Stimulated activated CD8-positive, alpha-beta memory T cell treated with anti-CD3 and anti-CD28 coated beads, Interleukin-15, amount 100 ng/mL, for 1 hour (primary cell): ENCODE measurements at regions not wholly inside any gene's neighbourhood (a gene's known extent, or its start where the extent isn't known, plus 50 kb on each side); places are given as distances from the start of the nearest gene placed in this dataset.

ENCODE experiments used
- DNase-seq: peaks from one replicate; pipeline ENCODE4 v3.0.0-alpha.2; 2020; ENCODE audit warnings: low read depth

GRCh38 chr5:112626715-112627114 is 111.0 kb upstream of the APC start:
- no peak for DNase-seq

- DNase-seq: no peak
These were observed 109.3 kb upstream of the APC start for GRCh38 chr5:112628214-112628980.

DNA sequence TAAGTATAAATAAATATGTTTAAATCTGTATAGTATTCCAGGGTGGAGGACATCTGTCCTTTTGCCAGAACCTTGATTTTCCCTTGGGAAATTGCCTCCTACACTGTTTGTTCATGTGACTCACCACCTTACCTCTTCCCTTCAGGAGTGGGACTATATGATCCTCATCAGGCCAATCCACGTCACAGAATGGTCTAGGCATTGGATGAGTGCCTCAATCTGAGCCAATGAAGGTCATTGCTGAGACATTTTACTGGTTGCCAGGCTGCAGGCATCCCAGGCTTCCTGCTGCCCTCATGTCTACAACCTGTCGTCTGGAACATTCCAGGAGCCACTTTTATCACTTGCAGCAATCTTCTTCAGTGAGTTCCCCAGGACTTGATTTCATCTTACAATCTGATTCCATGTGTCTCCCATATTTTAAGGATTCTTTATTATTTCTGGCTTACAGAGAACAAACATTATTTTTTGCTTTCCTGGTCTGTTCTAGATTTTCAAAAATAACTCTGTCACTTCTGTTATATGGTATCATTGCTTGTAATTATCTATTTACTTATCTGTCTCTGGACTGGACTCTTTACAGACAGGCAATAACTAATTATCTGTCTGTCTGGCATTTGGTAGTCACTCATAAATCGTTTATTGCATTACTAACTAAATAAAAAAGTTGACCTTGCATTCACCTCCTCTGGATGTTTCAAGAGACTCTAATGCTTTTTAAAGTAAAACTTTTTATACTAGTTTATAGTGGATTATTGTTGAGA is 107.3 kb upstream of the APC start:
- DNase-seq: no peak

GRCh38 chr5:112634166-112634565 is 103.5 kb upstream of the APC start:
- no peak for DNase-seq

DNA sequence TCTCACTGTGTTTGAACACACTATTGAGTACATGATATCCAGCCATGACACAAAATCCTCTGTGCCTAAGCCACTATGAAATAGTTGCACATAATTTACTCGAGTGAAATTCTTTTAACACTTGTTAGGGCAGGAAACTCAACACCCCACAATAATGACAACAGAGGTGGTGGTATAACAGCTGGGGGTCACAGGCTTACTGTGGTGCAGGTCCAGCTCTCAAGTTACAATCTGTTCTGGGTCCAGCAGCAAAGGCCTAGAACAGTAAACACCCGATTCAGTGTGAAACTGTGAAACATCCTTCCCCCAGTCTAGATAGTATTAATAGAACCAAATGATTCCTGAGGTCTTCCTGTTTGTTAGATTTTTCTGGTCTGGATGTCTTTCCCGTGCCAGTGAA is 102.9 kb upstream of the APC start:
- no peak for DNase-seq

GRCh38 chr5:112635276-112635675 is 102.4 kb upstream of the APC start:
- DNase-seq: no peak

- no peak for DNase-seq
These were observed 101.6 kb upstream of the APC start for GRCh38 chr5:112635771-112636731.

DNA sequence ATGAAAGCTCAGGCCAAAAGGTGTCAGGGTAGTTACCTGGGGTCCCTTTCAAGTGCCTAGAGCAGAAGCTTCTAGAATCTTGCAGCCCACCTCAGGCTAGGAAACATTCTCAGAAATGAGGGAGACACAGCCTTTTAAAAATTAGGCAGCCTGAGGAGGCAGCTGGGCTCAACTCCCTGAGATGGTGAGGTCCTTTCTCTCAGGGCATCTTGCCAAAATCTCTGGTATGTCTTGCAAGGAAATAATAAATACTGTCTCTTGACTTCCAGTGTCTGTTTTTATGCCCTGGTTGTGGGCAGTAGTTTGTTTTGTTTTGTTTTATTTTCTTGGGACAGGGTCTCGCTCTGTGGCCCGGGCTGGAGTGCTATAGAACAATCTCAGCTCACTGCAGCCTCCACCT is 100.9 kb upstream of the APC start:
- no peak for DNase-seq

DNA sequence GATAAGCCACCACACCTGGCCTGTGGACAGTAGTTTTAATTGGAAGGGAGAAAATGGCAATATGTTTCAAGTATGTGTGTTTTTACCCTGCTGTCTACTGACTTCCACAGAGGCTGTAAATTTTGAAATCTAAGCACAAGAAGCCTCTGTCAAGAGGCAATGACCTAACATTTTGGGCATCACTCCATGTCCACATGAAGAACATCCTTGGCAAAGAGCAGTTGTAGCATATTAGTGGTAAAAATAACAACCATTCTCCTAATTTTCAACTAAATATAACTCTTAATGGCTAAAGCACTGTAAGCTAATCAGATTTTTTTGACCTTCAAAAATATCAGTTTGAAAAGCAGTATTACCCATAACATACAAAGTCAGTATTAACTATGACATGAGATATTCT is 100.3 kb upstream of the APC start:
- DNase-seq: no peak

GRCh38 chr5:112640546-112640945 is 97.1 kb upstream of the APC start:
- DNase-seq: no peak

- no peak for DNase-seq
These were observed 96.1 kb upstream of the APC start for GRCh38 chr5:112641515-112642110.

DNA sequence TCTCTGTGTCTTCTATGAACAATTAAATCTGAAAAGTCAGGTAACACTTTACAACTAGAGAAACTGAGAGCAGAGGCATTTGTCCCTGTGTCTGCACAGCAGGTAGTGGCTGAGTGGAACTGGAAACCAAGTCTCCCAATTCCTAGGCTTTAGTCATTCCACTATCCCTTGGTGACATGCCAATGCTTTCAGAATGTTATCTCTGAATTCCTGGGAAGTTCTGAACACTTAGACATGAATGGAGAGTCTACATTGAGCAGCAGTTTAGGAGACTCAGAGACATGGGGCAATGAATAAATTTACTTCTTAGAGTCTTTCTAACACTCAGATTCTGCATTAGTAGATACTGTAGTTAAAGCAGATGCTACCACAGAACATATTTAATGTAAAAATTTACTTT is 94.8 kb upstream of the APC start:
- DNase-seq: no peak

- no peak for DNase-seq
These were observed 94.2 kb upstream of the APC start for GRCh38 chr5:112643339-112643971.

DNA sequence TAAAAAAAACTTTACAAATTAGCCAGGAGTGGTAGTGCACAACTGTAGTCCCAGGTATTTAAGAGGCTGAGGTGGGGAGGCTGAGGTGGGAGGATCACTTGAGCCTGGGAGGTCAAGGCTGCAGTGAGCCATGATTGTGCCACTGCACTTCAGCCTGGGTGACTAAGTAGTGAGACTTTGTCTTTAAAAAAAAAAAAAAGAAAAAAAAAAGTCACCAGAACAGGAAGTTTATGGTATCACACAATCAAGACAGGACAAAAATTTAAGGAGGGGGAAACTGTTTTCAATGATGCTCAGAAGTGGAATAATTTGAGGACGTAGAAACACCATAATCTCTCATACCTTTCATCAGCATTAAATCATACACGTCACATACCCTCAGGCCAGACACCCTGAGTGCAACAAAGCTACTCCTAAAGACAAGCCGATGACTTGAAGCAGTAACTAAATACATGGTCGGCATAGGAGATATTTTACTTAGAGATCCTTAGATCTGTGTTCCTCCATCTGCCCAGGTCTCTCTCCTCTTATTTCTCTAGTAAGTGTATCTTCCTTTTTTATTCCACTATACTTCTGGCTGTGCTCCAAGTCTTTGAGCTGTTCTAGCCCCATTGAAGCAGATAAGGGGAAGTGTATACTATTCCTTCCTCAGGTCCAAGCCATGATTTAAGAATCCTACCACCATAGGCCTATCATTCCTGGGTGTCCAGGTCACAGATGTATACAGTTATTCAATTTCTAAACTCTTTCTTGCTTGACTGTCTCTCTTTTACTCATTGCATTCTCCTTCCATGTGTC is 91.3 kb upstream of the APC start:
- DNase-seq: no peak

DNA sequence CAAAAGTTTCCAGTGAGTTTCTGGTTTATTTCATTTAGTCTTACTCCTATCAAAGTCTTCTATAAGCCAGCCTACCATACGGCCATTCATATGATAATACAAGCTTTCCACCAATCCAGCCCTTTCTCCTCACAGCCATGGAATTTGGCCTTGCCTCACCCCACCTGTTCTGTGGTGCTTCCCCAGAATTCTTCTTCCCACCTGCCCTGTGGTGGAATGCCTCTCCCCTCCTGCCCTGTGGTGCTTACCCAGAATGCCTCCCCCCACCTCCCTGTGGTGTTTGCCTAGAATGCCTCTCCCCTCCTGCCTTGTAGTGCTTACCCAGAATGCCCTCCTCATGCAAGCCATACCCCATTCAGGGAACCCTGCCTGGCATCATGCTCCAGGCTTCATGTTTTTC is 90.3 kb upstream of the APC start:
- no peak for DNase-seq

DNA sequence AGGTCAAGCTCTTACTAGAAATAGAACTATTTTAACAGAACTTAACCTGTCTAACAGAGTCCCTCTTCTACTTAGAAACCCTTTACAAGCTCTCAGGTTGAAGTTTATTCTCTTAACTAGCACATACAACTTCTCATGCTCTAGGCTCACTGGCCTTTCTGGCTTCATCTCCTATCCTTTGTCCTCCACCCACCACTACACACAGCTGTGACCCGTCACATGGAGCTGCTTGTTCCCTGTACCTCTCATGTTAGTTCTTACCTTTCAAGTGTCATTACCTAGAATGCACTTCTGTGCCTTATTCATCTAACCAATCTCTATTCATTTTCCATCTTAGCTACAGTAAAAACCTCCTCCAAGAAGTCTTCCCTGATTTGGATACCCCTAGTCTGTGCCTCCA is 89.4 kb upstream of the APC start:
- DNase-seq: no peak

GRCh38 chr5:112649882-112650281 is 87.8 kb upstream of the APC start:
- DNase-seq: no peak

- no peak for DNase-seq
These were observed 84.0 kb upstream of the APC start for GRCh38 chr5:112653638-112654205.

DNA sequence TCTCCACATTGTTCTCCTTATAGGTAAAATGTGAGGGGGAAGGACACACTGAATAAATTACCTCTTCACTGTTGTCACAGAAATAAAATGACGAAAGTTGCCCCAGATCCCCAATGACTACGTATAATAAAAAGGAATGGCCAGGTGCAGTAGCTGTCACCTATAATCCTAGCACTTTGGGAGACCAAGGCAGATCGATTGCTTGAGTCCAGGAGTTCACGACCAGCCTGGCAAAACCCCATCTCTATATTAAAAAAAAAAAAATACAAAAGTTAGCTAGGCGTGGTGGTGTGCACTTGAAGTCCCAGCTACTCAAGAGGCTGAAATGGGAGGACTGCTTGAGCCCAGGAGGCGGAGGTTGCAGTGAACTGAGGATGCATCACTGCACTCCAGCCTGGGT is 82.2 kb upstream of the APC start:
- DNase-seq: no peak

- no peak for DNase-seq
These were observed 81.2 kb upstream of the APC start for GRCh38 chr5:112656451-112656850.
